OCI-LY7 (cell line): ENCODE measurements at regions not wholly inside any gene's neighbourhood (a gene's known extent, or its start where the extent isn't known, plus 50 kb on each side); places are given as distances from the start of the nearest gene placed in this dataset.

Experiments used
- CTCF ChIP-seq: fragments of 200-600 bp; sonication (generic); conservative IDR thresholded peaks from 2 replicates; pipeline ENCODE4 v1.5.1; 2014; ENCODE audit warnings: mild to moderate bottlenecking, antibody characterized with exemption, low read length, moderate library complexity, mixed read lengths
- EZH2phosphoT487 ChIP-seq: fragments of 200-600 bp; sonication (generic); IDR thresholded peaks from 2 replicates; pipeline ENCODE4 v1.6.1; 2018; ENCODE audit warnings: low read depth, borderline replicate concordance, mild to moderate bottlenecking, mixed run types, antibody characterized with exemption, low read length, moderate library complexity, mixed read lengths

- TF ChIP-seq CTCF (no peak), EZH2phosphoT487 (no peak)
These were observed 599.1 kb downstream of the NPHP4 start for GRCh38 chr1:5393146-5393545.
